NCI-H1417 treated with DMSO at 0.1 percent for 48 hours (cell line): ENCODE measurements at regions not wholly inside any gene's neighbourhood (a gene's known extent, or its start where the extent isn't known, plus 50 kb on each side); places are given as distances from the start of the nearest gene placed in this dataset.

ENCODE experiments used
- DNase-seq: peaks from one replicate; lab custom pipeline; 2025; lab: John Stamatoyannopoulos, UW

DNA sequence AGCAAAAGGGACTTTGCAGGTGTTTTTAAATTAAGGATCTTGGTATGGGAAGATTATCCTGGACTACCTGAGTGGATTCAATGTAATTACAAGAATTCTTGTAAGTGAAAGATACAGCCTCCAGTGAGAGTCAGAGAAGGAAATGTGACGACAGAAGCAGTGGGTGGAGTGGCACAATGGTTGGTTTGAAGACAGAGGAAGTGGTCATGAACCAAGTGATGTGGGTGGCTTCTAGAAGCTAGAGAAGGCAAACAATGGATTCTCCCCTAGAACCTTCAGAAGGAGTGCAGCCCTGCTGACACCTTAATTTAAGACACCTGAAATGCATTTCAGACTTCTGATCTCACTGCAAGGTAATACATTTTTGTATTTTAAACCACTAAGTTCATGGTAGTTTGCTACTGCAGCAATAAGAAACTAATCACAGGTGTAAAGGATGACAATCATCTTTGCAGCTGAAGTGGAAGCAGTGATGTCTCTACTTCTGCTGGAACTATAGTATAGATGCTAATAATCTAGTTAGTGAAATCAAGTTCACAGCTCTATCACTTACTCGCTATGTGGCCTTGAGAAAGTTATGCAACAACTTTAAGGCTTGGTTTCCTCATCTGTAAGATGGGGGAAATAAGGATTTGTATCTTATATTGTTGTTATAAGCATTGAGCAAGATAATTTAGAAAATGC, 403.4 kb upstream of the SUCLG2 start:
- DNase-seq: no peak

DNA sequence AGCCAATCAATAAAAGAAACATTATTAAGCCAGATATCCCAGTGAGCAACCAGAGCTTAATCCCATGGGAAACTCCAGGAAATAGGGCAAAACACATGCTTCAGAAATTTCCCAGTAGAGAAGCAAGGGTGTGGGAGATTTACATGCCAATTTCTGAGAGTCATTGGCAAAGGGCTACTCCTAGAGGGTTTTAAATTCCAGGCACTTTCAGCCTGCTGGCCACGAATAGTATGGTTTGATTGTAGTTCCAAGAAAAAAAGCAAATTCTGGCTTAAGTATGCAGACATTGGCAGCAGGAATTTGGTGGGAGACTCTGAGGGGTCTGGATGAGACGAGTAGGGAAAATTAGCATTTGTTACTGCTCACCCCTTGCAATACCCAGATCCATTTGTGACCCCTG, 402.1 kb upstream of the SUCLG2 start:
- DNase-seq: no peak

DNA sequence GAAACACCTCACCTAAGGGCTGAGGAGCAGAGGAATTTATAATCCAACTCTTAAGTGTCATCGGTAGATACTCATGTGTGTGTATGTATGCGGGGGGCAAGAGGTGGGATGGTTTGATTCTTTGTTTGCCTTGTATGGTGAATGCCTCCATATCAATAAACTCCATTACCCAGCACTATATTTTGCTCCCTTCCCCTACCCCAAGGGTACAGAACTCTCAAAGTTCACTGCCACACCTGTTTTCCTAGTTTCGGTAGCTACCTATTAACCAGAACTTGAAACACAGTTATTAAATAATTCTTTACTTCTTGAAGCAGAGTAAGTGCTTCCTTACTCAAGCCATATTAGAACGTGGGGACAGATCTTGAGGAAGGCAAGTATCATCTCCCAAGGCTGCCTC, 400.8 kb upstream of the SUCLG2 start:
- no peak for DNase-seq

DNA sequence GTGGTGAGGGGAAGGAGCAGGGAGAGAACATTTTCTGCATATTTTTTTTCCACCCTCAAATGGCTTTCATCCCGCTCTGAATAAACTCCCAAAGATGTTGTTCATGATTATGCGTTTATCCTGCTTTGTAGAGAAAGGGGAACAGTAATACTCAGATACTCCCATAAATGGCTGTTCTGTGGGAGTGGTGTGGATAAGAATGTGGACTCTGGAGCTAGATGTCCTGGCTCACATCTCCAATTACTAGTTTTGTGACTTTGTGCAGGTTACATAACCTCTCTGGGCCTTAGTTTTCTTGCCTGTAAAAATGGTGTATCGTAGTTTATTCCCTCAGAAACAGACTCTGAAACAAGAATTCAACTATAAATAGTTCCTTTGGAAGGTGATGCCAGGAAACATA, 395.4 kb upstream of the SUCLG2 start:
- DNase-seq: no peak

DNA sequence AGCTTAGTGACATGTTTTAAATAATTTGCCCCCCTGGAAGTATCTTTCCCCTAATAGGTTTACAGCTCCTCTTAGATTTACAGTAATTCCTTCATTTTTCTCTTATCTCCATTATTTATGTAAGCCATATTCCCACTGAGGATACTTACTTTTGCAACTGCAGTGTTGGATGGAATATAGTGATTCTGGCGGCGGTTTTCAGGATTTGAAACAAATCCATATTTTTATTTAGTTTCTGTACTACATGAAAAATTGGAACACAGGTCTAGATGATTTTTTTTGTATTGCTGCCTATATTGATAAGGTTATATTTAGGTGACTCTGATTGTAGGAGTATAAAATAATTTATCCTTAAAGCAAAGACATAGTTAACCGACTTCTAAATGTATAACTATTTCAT, 391.6 kb upstream of the SUCLG2 start:
- DNase-seq: no peak

DNA sequence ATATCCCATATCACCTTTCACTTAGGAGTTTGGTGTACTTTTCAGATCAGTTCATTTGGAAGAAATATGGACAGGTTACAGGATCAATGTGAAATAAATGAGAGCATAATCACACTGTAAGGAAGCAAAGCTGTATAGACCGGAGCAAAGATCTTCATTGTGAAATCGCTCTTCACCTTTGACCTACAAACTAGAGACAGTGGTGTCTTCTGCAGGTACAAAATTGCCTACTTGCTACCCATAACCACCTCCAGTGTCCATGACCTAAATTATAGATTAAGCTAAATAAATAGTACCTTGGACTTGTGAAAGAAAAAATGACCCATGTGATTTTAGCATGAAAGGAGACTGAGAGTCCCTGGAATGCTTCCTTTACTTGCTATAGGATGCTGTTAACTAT, 379.5 kb upstream of the SUCLG2 start:
- DNase-seq: no peak

DNA sequence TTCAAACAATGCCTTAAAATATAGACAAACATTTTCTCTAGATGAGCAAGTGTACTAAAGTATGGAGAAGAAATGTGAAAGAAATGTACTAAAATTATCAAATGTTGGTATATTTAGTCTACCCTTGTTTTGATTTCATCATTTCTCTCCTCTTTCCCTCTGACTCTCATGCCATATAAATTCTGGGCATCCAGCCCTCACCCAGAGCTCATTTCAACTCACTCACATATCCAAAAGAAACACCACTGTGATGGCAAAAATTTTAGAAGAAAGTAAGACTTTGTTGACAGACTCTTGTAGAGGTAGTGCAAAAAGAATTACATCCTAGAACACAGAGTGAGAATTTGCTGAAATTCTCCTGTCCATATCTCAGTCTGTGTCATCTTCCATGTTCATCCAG, 377.8 kb upstream of the SUCLG2 start:
- no peak for DNase-seq

DNA sequence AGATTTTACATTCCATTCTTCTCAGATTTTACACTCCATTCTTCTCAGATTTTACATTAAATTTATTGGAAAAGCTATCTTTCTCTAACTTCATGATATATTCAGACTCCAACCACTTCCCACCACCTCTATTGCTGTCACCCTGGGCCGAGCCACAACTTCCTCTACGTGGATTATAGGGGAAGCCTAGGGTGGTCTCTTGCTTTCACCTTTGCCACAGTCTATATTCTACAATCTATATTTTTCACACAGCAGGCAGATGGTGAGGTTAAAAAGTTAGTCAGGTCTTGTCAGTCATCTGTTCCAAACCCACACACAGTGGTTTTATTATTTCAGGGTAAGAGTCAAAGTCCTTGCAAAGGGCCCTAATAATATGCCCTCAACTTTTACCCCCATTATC, 370.8 kb upstream of the SUCLG2 start:
- no peak for DNase-seq

DNA sequence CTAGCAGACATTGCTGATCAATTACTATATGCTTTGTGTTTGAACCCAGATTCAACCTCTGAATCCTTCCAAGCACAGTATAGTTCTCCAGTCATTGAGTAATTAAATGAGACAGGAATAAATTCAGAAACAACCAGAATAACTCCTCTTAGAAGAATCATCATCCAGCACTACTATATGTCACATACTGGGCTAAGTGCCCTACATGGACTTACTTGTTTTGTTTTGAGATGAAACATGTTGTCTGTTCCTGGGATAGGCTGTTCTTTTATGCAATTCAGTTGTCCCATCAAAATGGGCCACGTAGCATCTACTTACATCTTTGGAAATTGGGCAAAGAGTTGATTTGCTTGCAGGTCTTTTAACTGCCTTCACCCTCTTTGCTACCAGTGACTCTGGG, 365.5 kb upstream of the SUCLG2 start:
- DNase-seq: no peak

DNA sequence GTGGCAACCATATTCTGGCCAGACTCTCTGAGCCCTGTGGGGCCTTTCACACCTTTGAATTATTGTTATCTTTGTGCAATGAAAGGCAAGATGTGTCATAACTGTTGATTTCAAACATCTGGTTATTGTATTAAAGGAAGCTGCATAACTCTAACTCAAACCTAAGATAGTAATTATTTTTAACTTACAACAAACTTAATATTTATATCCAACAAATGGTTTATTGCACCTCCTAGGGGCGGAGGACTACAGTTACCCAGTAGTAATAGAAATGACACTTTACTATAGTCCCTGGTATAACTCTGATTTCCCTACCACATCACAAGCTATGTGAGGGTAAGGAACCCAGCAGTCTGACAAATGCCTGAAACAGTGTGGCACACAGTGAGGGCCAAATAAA, 363.9 kb upstream of the SUCLG2 start:
- no peak for DNase-seq

DNA sequence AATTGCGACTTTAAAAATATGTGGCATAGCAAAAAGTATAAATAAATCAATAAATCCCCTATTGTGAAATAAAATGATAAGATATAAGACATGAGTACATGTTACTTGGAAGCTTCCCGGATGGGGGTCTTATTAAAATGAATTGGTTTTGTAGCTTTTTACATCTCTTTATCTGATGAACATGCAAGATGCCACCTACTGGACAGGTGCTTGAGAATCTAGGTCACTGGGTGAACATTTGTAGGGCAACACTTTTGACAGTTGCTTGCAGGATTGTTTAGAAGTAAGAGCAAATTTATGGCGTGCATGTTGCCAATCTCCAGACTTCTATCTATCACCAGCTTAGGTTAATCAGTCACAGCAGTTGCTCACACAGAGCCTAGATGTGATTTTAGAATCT, 362.7 kb upstream of the SUCLG2 start:
- DNase-seq: no peak

DNA sequence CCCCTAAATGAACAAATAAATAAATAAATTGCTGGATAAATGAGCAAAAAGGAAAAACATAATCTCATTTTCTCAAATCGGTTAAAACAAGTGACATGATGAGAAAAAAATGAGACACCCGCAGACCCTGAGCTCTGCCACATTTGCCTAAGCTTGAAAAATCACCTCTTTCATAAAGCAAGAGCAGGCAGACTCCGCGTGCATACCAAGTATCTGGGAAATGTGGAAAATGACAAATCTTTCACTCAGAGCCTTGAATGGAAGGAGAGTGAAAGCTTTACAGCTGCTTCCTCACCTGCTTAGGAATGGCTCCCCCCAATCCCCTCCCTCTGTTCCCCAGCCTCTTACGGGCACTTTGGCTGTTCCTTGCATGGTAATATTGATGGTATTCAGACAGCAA, 355.5 kb upstream of the SUCLG2 start:
- no peak for DNase-seq

DNA sequence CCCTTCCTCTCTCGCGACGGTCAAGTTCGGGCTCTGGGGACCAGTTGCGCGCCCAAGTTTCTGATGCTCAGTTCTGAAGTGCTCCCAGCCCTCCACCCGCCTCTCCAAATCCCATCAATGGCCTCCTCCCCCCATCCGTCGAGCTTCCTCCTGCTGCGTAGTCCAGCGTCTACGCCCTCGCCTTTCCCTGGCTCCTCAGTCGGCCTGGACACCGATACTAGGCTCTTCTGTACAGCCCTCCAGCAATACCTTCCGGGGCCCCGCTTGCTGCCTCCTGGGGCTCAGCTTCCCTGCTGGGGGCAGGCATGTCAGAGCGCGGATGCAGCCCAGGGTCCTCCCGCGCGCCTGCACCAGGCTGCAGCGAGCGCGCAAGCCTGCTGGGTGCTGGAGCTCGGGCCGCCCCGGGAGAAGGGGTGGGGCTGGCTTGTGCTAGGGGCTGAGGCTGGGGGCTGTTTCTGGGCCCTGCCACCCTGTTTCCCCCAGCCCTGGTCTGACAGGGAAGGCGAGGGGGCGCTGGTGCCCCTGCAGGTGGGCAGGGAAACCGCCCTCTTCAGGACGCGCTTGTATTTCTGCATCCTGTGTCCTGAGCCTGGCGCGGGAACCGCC, 353.3 kb upstream of the SUCLG2 start:
- DNase-seq: no peak

DNA sequence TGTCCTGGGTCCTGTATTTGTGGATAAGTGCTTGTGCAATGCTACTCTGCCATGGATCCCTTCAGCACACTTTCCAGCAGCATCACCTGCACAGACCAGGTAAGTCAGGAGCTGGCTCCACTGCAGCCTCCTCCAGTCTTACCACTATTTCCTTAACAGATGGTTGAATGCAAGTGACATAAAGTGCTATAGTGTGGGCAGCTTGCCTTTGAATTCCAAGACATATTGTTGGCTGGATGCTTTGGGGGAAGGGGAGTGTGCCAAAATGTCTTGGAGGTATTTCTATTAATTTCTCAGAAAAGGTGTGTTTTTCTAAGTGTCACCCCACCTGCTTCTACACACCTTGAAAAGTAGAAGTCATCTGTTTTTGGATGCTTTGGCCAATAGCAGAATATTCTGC, 352.2 kb upstream of the SUCLG2 start:
- no peak for DNase-seq

DNA sequence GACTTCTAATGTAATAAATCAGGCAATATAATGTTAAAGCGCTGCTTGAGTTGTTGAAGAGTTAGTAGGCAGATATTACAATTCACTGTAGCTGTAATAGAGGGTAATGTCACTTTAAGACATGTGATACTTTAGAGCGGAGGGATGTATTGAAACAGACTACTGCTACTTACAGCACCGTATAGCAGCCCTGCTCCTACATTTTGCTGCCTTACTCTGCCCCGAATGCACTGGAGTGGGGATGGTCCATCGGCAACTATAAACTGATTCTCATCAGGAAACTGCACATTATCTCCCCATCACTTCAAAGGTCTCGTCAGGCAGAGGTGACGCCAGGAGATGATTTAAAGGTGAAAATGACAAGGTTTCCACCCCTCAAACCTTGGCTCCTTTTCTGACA, 349.7 kb upstream of the SUCLG2 start:
- DNase-seq: no peak

DNA sequence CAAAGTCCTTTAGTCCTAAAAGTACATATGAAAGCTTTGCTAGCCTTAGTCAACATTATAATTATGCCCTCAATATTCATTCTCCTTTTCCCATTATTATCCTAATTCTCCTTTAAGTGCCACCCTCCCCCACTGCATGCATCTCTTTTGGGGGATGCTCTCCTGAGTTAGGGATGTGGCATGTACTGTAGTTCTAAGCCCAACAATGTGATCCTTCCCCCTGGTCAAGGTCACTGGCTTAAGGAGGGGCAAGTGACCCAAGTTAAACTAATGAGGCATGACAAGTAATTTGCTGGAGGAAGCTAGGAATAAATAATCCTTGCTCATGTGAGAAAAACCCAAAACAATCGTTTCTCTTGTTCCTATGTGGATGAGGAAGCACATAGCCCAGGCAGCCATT, 343.9 kb upstream of the SUCLG2 start:
- DNase-seq: no peak

DNA sequence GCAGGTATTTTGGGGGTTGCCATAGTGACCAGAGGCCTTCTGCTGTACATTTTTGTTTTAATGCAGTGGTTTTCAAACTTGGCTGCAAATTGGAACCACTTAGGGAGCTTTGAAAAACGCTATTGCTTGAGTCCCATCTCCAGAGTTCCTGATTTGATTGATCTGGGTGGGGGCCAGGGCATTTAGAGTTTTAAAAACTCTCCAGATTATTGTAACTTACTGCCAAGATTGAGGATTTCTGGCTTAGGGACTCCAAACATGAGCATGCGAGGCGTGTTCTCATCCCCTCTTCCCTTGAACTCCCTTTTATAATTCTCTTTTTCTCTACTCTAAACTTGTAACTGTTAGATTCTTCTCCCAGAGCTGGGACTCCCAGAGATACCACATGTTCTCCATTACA, 340.8 kb upstream of the SUCLG2 start:
- no peak for DNase-seq

DNA sequence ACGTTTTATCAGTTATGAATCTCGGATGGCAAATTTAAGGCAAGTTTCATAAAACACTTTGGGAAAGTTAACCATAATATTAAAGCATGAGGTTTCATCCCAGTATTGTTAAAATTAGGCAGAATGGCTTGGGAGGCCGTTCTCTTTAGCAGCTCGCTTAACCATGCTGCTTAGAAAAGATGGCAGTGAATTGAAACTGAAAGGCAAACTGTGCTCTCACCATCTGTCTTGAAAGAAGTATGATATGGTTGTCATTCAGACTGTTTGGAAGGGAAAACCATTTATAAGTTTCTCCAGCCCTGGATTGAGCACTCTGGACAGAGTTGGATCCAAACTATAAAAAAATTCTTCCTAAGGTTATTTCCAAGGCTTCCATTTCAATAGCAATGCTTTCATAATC, 332.3 kb upstream of the SUCLG2 start:
- no peak for DNase-seq

DNA sequence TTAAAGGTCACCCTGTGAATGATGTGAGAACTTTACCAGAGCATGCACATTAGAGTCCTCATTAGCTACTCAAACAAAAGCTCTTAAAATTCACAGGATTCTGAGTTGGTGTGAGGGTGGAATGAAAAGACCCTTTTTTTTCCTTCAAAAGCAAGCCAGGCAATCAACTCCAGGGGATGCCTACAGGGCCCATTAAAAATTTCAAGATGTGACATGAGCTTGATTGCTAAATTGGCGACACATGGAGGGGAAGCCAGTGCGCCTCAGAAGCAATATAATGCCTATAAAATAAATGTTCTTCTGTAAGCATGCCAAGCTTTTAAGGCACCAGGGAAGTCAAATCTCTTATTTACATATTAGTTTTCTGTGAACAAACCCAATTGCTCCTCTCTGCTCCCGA, 328.8 kb upstream of the SUCLG2 start:
- no peak for DNase-seq

DNA sequence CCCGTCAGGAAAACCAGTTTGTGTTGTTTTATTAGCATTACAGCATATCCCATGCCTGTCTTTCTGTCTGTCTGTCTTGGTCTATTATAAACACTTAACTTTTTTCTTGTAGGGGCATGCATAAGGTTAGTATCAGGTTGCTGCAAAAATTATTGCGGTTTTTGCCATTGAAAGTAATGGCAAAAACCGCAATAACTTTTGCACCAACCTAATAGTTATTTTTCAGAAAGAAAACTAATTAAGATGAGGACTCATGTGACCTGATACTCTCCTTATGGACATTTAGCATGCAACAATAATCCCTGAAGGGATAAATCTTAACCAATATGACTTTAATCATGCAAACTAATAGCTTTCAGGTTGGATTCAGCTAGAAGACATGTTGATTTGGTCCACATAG, 326.7 kb upstream of the SUCLG2 start:
- no peak for DNase-seq

DNA sequence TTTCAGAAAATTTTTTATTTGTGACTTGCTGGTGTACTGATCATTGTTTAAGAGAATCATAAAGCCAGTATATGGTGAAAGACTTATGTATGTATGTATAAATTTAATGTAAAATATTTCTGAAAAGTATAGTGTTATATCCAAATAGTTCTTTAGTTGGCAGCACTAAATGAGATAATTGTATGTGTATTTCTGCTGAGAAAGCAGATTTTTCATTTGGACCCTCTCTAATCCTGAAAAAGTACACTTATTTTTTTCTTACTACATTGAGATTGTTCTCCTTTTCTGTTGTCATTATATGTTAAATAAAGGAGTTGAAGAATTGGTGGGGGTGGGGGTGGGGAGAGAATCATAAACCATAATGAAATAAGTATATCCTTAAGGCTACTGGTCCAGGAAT, 324.9 kb upstream of the SUCLG2 start:
- no peak for DNase-seq

DNA sequence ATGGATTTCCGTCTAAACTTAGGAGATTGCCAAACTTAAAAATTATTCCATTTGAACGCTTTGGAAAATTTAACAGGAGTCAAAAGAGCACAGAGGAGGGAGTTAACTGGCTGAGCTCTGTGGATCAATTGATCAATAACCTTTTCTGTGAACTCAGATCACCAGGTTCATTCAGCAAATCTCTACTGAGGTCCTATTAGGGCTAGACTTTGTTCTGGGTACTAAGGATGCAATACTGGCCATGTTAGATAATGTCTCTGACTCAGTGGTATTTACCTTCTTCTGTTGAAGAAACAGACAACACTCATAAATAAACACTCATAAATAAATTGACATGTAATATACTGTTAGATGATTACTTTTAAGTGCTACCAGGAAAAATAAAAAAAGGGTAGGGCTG, 323.4 kb upstream of the SUCLG2 start:
- no peak for DNase-seq

DNA sequence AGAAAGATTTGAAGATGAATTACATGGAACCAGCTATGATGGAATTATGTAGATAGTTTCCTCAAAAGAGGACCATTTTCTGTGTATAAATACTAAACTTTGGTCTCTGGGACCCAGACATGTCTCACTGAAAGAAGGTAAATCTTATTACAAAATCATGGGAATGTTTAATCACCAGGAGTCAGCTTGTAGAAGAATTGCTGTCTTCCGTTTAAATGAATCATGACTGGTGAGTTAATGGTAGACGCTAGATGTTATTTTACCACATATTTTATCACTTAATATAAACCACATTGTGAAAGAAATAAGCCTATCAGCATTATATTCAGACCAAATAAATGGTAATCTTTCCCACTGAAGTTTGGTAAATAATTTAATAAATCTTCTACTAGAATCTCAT, 322.3 kb upstream of the SUCLG2 start:
- no peak for DNase-seq

DNA sequence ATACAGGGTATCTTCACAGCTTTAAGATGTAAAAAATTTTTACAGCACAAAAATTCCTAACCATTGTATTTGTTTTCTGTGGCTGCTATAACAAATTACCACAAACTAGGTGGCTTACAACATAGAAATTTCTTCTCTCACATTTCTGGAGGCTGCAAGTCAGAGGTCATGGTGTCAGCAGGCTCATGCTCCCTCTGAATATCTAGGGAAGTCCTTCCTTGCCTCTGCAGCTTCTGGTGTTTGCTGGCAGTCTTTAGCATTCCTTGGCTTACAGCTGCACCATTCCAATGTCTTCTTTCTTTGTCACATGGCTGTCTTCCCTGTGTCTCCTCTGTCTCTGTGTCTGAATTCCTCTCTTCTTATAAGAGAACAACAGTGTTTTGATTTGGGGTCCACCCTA, 310.2 kb upstream of the SUCLG2 start:
- no peak for DNase-seq
